OCI-LY7 (cell line): ENCODE measurements at regions not wholly inside any gene's neighbourhood (a gene's known extent, or its start where the extent isn't known, plus 50 kb on each side); places are given as distances from the start of the nearest gene placed in this dataset.
"Not testable (repeated sequence)": the region's sequence is repeated elsewhere in the genome, so short reads cannot be mapped to it uniquely, and the experiment has no call there.

Experiments
- BruUV-seq: library from RNA; stranded (reverse); fragments of 400-500 nt; replicated peaks from 2 replicates; lab custom pipeline; 2021; lab: Mats Ljungman, UMichigan
- CTCF ChIA-PET: fragments of 300-600 bp; sonication (Branson Sonifier 250); formaldehyde crosslinking; loops from one replicate; lab custom pipeline; 2022; ENCODE audit warnings: antibody characterized with exemption; ENCODE audit not compliant: unreplicated experiment; lab: Charles Lee
- POLR2A ChIA-PET: fragments of 300-600 bp; sonication (Branson Sonifier 250); formaldehyde crosslinking; loops from one replicate; lab custom pipeline; 2022; ENCODE audit warnings: antibody characterized with exemption; lab: Charles Lee
- DNase-seq: peaks from one replicate; pipeline ENCODE4 v3.0.0-alpha.2; 2015; ENCODE audit warnings: low spot score
- H2AFZ ChIP-seq: fragments of 200-600 bp; sonication (generic), shearing (Covaris generic); 2 replicates; pipeline ENCODE4 v1.6.1; 2014; ENCODE audit warnings: mild to moderate bottlenecking, antibody characterized with exemption, low read length, moderate library complexity
- H3K27ac ChIP-seq: fragments of 200-600 bp; sonication (generic); 2 replicates; pipeline ENCODE4 v1.5.1; 2014; ENCODE audit warnings: mixed run types, low read depth, mild to moderate bottlenecking, moderate library complexity, low read length, inconsistent platforms; ENCODE audit not compliant: poor library complexity, severe bottlenecking
- H3K36me3 ChIP-seq: fragments of 200-600 bp; sonication (generic); 2 replicates; pipeline ENCODE4 v1.6.1; 2014; ENCODE audit warnings: mild to moderate bottlenecking, antibody characterized with exemption, low read length, moderate library complexity, mixed read lengths; ENCODE audit not compliant: insufficient read depth
- H3K4me1 ChIP-seq: fragments of 200-600 bp; sonication (generic); 2 replicates; pipeline ENCODE4 v1.5.1; 2014; ENCODE audit warnings: mild to moderate bottlenecking, low read length; ENCODE audit not compliant: insufficient read depth, poor library complexity, severe bottlenecking
- H3K4me2 ChIP-seq: fragments of 200-600 bp; sonication (generic); 2 replicates; pipeline ENCODE4 v1.6.1; 2014; ENCODE audit warnings: mild to moderate bottlenecking, low read length
- H3K4me3 ChIP-seq: fragments of 200-600 bp; sonication (generic); 2 replicates; pipeline ENCODE4 v1.5.1; 2014; ENCODE audit warnings: mild to moderate bottlenecking, low read depth, low read length; ENCODE audit not compliant: poor library complexity, severe bottlenecking
- H3K79me2 ChIP-seq: fragments of 200-600 bp; sonication (generic); 2 replicates; pipeline ENCODE4 v1.6.1; 2016; ENCODE audit warnings: low read depth, mild to moderate bottlenecking, low read length, moderate library complexity, mixed read lengths; ENCODE audit not compliant: insufficient read depth
- H3K9me2 ChIP-seq: fragments of 200-600 bp; sonication (generic); 2 replicates; pipeline ENCODE4 v1.6.1; 2016; ENCODE audit warnings: mild to moderate bottlenecking, low read length, mixed read lengths; ENCODE audit not compliant: insufficient read depth
- H3K9me3 ChIP-seq: fragments of 200-600 bp; sonication (generic); 2 replicates; pipeline ENCODE4 v1.6.1; 2014; ENCODE audit warnings: mild to moderate bottlenecking, mixed run types, low read length, mixed read lengths
- H4K20me1 ChIP-seq: fragments of 200-600 bp; sonication (generic); 2 replicates; pipeline ENCODE4 v1.6.1; 2014; ENCODE audit warnings: mild to moderate bottlenecking, antibody characterized with exemption, low read length, moderate library complexity, mixed read lengths; ENCODE audit not compliant: insufficient read depth
- EZH2phosphoT487 ChIP-seq: fragments of 200-600 bp; sonication (generic); IDR thresholded peaks from 2 replicates; pipeline ENCODE4 v1.6.1; 2018; ENCODE audit warnings: low read depth, borderline replicate concordance, mild to moderate bottlenecking, mixed run types, antibody characterized with exemption, low read length, moderate library complexity, mixed read lengths
- intact Hi-C: fragments of 100-400 bp; cut with micrococcal nuclease; formaldehyde crosslinking; loops from one replicate; pipeline ENCODE4 v1.10.0; 2022; ENCODE audit not compliant: unreplicated experiment
- TF ChIP-seq, protein P1 (sequence below): fragments of 200-600 bp; sonication (generic); conservative IDR thresholded peaks from 2 replicates; pipeline ENCODE4 v1.5.1; 2014; ENCODE audit warnings: mild to moderate bottlenecking, antibody characterized with exemption, low read length, moderate library complexity, mixed read lengths

- Histone ChIP-seq H3K4me1 (no peaks in the 10 kb centered on the region), H3K4me2 (no peak overlapping the region), H4K20me1 (no peaks in the 10 kb centered on the region), H3K36me3 (no peaks in the 10 kb centered on the region), H3K9me3 (no peaks in the 10 kb centered on the region), H3K4me3 (no peak overlapping the region), H3K79me2 (no peaks in the 10 kb centered on the region), H3K27ac (no peak overlapping the region), H3K9me2 (no peaks in the 10 kb centered on the region), H2AFZ (no peak overlapping the region)
- ChIA-PET POLR2A (interaction anchor here (0.7 kb wide), 1 partner anchor 14 kb away, joined by 4 read pairs; no protein-coding TSS in a partner anchor), CTCF (no interaction called here)
- DNase-seq: no peak
- intact Hi-C loops: no loop called here
- BruUV-seq: no TSS peak
- no peak for TF ChIP-seq EZH2phosphoT487
- TF ChIP-seq, protein P1, sequence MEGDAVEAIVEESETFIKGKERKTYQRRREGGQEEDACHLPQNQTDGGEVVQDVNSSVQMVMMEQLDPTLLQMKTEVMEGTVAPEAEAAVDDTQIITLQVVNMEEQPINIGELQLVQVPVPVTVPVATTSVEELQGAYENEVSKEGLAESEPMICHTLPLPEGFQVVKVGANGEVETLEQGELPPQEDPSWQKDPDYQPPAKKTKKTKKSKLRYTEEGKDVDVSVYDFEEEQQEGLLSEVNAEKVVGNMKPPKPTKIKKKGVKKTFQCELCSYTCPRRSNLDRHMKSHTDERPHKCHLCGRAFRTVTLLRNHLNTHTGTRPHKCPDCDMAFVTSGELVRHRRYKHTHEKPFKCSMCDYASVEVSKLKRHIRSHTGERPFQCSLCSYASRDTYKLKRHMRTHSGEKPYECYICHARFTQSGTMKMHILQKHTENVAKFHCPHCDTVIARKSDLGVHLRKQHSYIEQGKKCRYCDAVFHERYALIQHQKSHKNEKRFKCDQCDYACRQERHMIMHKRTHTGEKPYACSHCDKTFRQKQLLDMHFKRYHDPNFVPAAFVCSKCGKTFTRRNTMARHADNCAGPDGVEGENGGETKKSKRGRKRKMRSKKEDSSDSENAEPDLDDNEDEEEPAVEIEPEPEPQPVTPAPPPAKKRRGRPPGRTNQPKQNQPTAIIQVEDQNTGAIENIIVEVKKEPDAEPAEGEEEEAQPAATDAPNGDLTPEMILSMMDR: no peak
These were observed 66.6 kb upstream of the ZNF184 start for GRCh38 chr6:27539551-27539950.

GRCh38 chr6:27532820-27533538 is 60.1 kb upstream of the ZNF184 start:
- Histone ChIP-seq H3K79me2 (no peaks in the 10 kb centered on the region), H2AFZ (no peak overlapping the region), H4K20me1 (no peaks in the 10 kb centered on the region), H3K27ac (no peak overlapping the region), H3K9me2 (no peaks in the 10 kb centered on the region), H3K4me2 (no peak overlapping the region), H3K4me3 (no peak overlapping the region), H3K36me3 (no peaks in the 10 kb centered on the region), H3K4me1 (no peaks in the 10 kb centered on the region), H3K9me3 (no peaks in the 10 kb centered on the region)
- POLR2A ChIA-PET: interaction anchor here (0.5 kb wide), 1 partner anchor 132 kb away, joined by 4 read pairs; no protein-coding TSS in a partner anchor
- TF ChIP-seq EZH2phosphoT487: no peak
- TF ChIP-seq, protein P1: no peak
- CTCF ChIA-PET: no interaction called here
- intact Hi-C loops: no loop called here
- DNase-seq: no peak
- no TSS peak for BruUV-seq

DNA sequence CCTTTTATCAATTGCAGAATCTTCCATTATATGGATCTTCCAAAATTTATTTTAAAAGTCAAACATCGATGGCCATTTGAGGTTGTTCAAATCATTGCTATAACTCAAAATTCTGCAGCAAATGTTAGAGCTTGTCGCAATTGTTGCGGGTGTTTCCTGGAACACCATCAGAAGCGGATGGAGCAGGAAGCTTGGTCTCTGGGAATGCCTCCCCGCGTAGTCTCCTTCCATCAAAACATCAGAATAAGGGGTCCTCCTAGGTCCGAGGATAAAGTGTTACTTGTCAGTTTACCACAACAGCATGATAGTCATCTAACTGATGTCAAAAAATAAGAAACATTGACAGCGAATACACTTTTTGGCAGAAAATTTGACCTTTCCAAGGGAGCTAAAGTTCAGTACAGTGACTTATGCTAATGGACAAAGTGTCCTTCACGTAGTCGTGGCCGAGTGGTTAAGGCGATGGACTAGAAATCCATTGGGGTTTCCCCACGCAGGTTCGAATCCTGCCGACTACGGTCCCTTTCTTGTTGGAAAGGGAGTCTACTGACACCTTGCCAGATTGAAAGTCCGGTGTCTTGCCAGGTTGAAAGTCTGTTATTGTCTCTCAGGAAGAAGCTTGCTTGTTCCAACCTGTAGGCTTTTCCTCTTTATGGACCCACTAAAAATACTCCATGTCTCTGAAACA is 59.0 kb upstream of the ZNF184 start:
- intact Hi-C loops: no loop called here

DNA sequence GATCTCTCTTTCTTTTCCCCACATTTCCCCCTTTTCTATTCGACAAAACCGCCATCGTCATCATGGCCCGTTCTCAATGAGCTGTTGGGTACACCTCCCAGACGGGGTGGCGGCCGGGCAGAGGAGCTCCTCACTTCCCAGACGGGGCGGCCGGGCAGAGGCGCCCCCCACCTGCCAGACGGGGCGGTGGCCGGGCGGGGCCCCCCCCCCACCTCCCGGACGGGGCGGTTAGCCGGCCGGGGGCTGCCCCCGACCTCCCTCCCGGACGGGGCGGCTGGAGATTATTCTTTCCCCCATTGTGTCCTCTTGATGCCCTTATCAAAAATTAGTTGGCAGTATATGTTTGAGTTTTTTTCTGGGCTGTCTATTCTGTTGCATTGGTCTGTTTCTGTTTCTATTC is 56.9 kb upstream of the ZNF184 start:
- DNase-seq, CTCF ChIA-PET, H3K4me1 ChIP-seq, intact Hi-C loops, H3K27ac ChIP-seq, H3K79me2 ChIP-seq, BruUV-seq, H4K20me1 ChIP-seq, H2AFZ ChIP-seq, H3K9me3 ChIP-seq, POLR2A ChIA-PET, H3K9me2 ChIP-seq, H3K4me3 ChIP-seq, H3K36me3 ChIP-seq, H3K4me2 ChIP-seq: not testable (repeated sequence)

More for the DNA sequence above, 59.0 kb upstream of the ZNF184 start:
- no peaks in the 10 kb centered on the region for H3K9me3 ChIP-seq
- no peak overlapping the region for H3K27ac ChIP-seq
- POLR2A ChIA-PET: no interaction called here
- H3K4me1 ChIP-seq: no peaks in the 10 kb centered on the region
- no peak overlapping the region for H2AFZ ChIP-seq
- no peak overlapping the region for H3K4me2 ChIP-seq
- H3K4me3 ChIP-seq: no peak overlapping the region
- no peak for DNase-seq
- no peaks in the 10 kb centered on the region for H3K79me2 ChIP-seq
- H3K36me3 ChIP-seq: no peaks in the 10 kb centered on the region
- H4K20me1 ChIP-seq: no peaks in the 10 kb centered on the region
- no peaks in the 10 kb centered on the region for H3K9me2 ChIP-seq
- CTCF ChIA-PET: no interaction called here
- no peak for TF ChIP-seq EZH2phosphoT487
- TF ChIP-seq, protein P1: no peak
- BruUV-seq: no TSS peak
